ENCODE measurements at regions not wholly inside any gene's neighbourhood (a gene's known extent, or its start where the extent isn't known, plus 50 kb on each side); places are given as distances from the start of the nearest gene placed in this dataset.

- no peak for DNase-seq
- Mint-ChIP-seq H3K36me3 (ENCODE audit: insufficient read depth, unreplicated experiment) (no peaks in the 10 kb centered on the region), H3K27ac (ENCODE audit: unreplicated experiment) (no peak overlapping the region), H3K4me1 (ENCODE audit: low read depth, unreplicated experiment) (no peaks in the 10 kb centered on the region), H3K27me3 (ENCODE audit: insufficient read depth, unreplicated experiment) (no peaks in the 10 kb centered on the region), H3K9me3 (ENCODE audit: unreplicated experiment) (no peaks in the 10 kb centered on the region), H3K4me3 (ENCODE audit: unreplicated experiment) (no peak overlapping the region)
- ChIA-PET CTCF (no interaction called here), POLR2A (no interaction called here)
- Histone ChIP-seq H3K4me1 (no peaks in the 10 kb centered on the region), H3K27me3 (replicated peaks; ENCODE audit: control insufficient read depth, insufficient read depth, low read length) (no peaks in the 10 kb centered on the region), H3K4me3 (ENCODE audit: low read depth, low read length) (no peak overlapping the region), H3K36me3 (ENCODE audit: control insufficient read depth, insufficient read depth, low read length) (no peaks in the 10 kb centered on the region), H3K9me3 (no peaks in the 10 kb centered on the region)
- TF ChIP-seq, protein P1, sequence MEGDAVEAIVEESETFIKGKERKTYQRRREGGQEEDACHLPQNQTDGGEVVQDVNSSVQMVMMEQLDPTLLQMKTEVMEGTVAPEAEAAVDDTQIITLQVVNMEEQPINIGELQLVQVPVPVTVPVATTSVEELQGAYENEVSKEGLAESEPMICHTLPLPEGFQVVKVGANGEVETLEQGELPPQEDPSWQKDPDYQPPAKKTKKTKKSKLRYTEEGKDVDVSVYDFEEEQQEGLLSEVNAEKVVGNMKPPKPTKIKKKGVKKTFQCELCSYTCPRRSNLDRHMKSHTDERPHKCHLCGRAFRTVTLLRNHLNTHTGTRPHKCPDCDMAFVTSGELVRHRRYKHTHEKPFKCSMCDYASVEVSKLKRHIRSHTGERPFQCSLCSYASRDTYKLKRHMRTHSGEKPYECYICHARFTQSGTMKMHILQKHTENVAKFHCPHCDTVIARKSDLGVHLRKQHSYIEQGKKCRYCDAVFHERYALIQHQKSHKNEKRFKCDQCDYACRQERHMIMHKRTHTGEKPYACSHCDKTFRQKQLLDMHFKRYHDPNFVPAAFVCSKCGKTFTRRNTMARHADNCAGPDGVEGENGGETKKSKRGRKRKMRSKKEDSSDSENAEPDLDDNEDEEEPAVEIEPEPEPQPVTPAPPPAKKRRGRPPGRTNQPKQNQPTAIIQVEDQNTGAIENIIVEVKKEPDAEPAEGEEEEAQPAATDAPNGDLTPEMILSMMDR (IDR thresholded peaks at IDR 0.05; ENCODE audit: insufficient read depth in 1 of 2, low read depth in 1 of 2, low read length in 1 of 2, severe bottlenecking in 1 of 2, unreplicated experiment in 1 of 2) = no peak
- intact Hi-C loops (cut with micrococcal nuclease; ENCODE audit: unreplicated experiment) = no loop called here
- BruUV-seq (replicated peaks) = no TSS peak
These were observed 296.0 kb downstream of the TBX15 start for GRCh38 chr1:118692143-118692542.

- no peak for DNase-seq
- Histone ChIP-seq H3K9me3 (no peaks in the 10 kb centered on the region), H3K27me3 (replicated peaks; ENCODE audit: control insufficient read depth, insufficient read depth, low read length) (no peaks in the 10 kb centered on the region), H3K4me1 (no peaks in the 10 kb centered on the region), H3K36me3 (ENCODE audit: control insufficient read depth, insufficient read depth, low read length) (no peaks in the 10 kb centered on the region), H3K4me3 (ENCODE audit: low read depth, low read length) (no peak overlapping the region)
- H3K27ac Mint-ChIP-seq (ENCODE audit: unreplicated experiment) = no peak overlapping the region
- H3K4me1 Mint-ChIP-seq (ENCODE audit: low read depth, unreplicated experiment) = no peaks in the 10 kb centered on the region
- ChIA-PET POLR2A (no interaction called here), CTCF (no interaction called here)
- intact Hi-C loops (cut with micrococcal nuclease; ENCODE audit: unreplicated experiment) = no loop called here
- TF ChIP-seq, protein P1 (IDR thresholded peaks at IDR 0.05; ENCODE audit: insufficient read depth in 1 of 2, low read depth in 1 of 2, low read length in 1 of 2, severe bottlenecking in 1 of 2, unreplicated experiment in 1 of 2) = no peak
- H3K36me3 Mint-ChIP-seq (ENCODE audit: insufficient read depth, unreplicated experiment) = no peaks in the 10 kb centered on the region
- H3K27me3 Mint-ChIP-seq (ENCODE audit: insufficient read depth, unreplicated experiment) = no peaks in the 10 kb centered on the region
- no peaks in the 10 kb centered on the region for H3K9me3 Mint-ChIP-seq (ENCODE audit: unreplicated experiment)
- BruUV-seq (replicated peaks) = no TSS peak
- H3K4me3 Mint-ChIP-seq (ENCODE audit: unreplicated experiment) = no peak overlapping the region
These were observed 299.3 kb downstream of the TBX15 start for GRCh38 chr1:118688891-118689290.

GRCh38 chr1:118661769-118662320, 326.3 kb downstream of the TBX15 start:
- Mint-ChIP-seq H3K4me1 (ENCODE audit: low read depth, unreplicated experiment) (no peaks in the 10 kb centered on the region), H3K27me3 (ENCODE audit: insufficient read depth, unreplicated experiment) (no peaks in the 10 kb centered on the region), H3K36me3 (ENCODE audit: insufficient read depth, unreplicated experiment) (no peaks in the 10 kb centered on the region), H3K4me3 (ENCODE audit: unreplicated experiment) (no peak overlapping the region), H3K27ac (ENCODE audit: unreplicated experiment) (no peak overlapping the region), H3K9me3 (ENCODE audit: unreplicated experiment) (no peaks in the 10 kb centered on the region)
- intact Hi-C loops (cut with micrococcal nuclease; ENCODE audit: unreplicated experiment) = no loop called here
- CTCF ChIA-PET = no interaction called here
- no peak for DNase-seq
- POLR2A ChIA-PET = no interaction called here
- Histone ChIP-seq H3K4me3 (ENCODE audit: low read depth, low read length) (no peak overlapping the region), H3K27me3 (replicated peaks; ENCODE audit: control insufficient read depth, insufficient read depth, low read length) (no peaks in the 10 kb centered on the region), H3K4me1 (no peaks in the 10 kb centered on the region), H3K36me3 (ENCODE audit: control insufficient read depth, insufficient read depth, low read length) (no peaks in the 10 kb centered on the region), H3K9me3 (no peaks in the 10 kb centered on the region)
- TF ChIP-seq, protein P1 (IDR thresholded peaks at IDR 0.05; ENCODE audit: insufficient read depth in 1 of 2, low read depth in 1 of 2, low read length in 1 of 2, severe bottlenecking in 1 of 2, unreplicated experiment in 1 of 2) = no peak
- no TSS peak for BruUV-seq (replicated peaks)
